A549 (cell line): ENCODE measurements at regions not wholly inside any gene's neighbourhood (a gene's known extent, or its start where the extent isn't known, plus 50 kb on each side); places are given as distances from the start of the nearest gene placed in this dataset.

Source experiments
- ATAC-seq, 2 experiments: fragments of 200-7000 bp in 1 of 2; fragments of >200 bp in 1 of 2; cut with Nextera tagmentation in 1 of 2; cut with Tn5 transposase in 1 of 2; 3 replicates each; pipeline versions ENCODE4 v1.8.0 to v1.9.1; 2018 to 2020; ENCODE audit warnings: mild to moderate bottlenecking in 1 of 2, moderate library complexity in 1 of 2
- CTCF ChIA-PET: fragments of 300-600 bp; sonication (Branson Sonifier 250); formaldehyde crosslinking; extraction: SDS; loops from one replicate; lab custom pipeline; 2021; ENCODE audit warnings: antibody characterized with exemption, inconsistent platforms; lab: Yijun Ruan, JAX
- POLR2A ChIA-PET: fragments of 350-600 bp; formaldehyde crosslinking; extraction: SDS; loops from one replicate; lab custom pipeline; 2021; ENCODE audit warnings: antibody characterized with exemption, inconsistent platforms; lab: Yijun Ruan, JAX
- DNase-seq, 2 experiments: peaks; one replicate each; pipeline versions ENCODE4 v3.0.0 to v3.0.0-alpha.2; 2011 to 2016; ENCODE audit warnings: low read depth in 1 of 2, low spot score in 1 of 2
- FAIRE-seq: peaks from 2 replicates; lab custom pipeline; 2011; peaks lifted over from hg19 to GRCh38; lab: Jason Lieb, UNC
- H3K27ac ChIP-seq, 2 experiments: fragments of >200 bp; sonication (Bioruptor Twin); formaldehyde crosslinking; 3 replicates each; pipeline ENCODE4 v1.5.1; 2016 to 2017
- H3K4me1 ChIP-seq: fragments of >200 bp; sonication (Bioruptor Twin); formaldehyde crosslinking; 3 replicates; pipeline ENCODE4 v1.6.1; 2016
- H3K4me2 ChIP-seq: fragments of >200 bp; sonication (Bioruptor Twin); formaldehyde crosslinking; 3 replicates; pipeline ENCODE4 v1.6.1; 2016
- H3K4me3 ChIP-seq: fragments of >200 bp; sonication (Bioruptor Twin); formaldehyde crosslinking; 3 replicates; pipeline ENCODE4 v1.5.1; 2016
- H3K9me3 ChIP-seq: fragments of >200 bp; sonication (Bioruptor Twin); formaldehyde crosslinking; 3 replicates; pipeline ENCODE4 v1.6.1; 2016
- BCL3 ChIP-seq: fragments of >200 bp; sonication (Bioruptor Twin); formaldehyde crosslinking; IDR thresholded peaks from 3 replicates; pipeline ENCODE4 v1.6.1; 2016
- BHLHE40 ChIP-seq: IDR thresholded peaks from 2 replicates; pipeline ENCODE4 v1.6.1; 2012; ENCODE audit warnings: low read depth, low read length, inconsistent platforms
- CEBPB ChIP-seq, 2 experiments: fragments of >200 bp in 1 of 2; sonication (Bioruptor Twin) in 1 of 2; formaldehyde crosslinking in 1 of 2; IDR thresholded peaks; 2 replicates each; pipeline ENCODE4 v1.6.1; 2012 to 2016
- CHD2 ChIP-seq: fragments of 150-350 bp; IDR thresholded peaks from 2 replicates; pipeline ENCODE4 v1.6.1; 2014; ENCODE audit warnings: low read length; ENCODE audit not compliant: partially characterized antibody
- EHF ChIP-seq: fragments of 250-450 bp; sonication (Bioruptor Pico); IDR thresholded peaks from 2 replicates; pipeline ENCODE4 v1.5.0; 2020; ENCODE audit warnings: mild to moderate bottlenecking
- ESRRA ChIP-seq: fragments of 150-350 bp; IDR thresholded peaks from 2 replicates; pipeline ENCODE4 v1.6.1; 2014; ENCODE audit warnings: mild to moderate bottlenecking, low read length, borderline replicate concordance
- FOSB ChIP-seq: fragments of 250-450 bp; sonication (Bioruptor Pico); IDR thresholded peaks from 2 replicates; pipeline ENCODE4 v1.5.0; 2020; ENCODE audit warnings: mild to moderate bottlenecking, moderate library complexity
- GATA3 ChIP-seq: IDR thresholded peaks from 2 replicates; pipeline ENCODE4 v1.6.1; 2012; ENCODE audit warnings: borderline replicate concordance
- HOXA7 ChIP-seq: fragments of 250-450 bp; sonication (Bioruptor Pico); IDR thresholded peaks from 2 replicates; pipeline ENCODE4 v1.5.0; 2020; ENCODE audit warnings: mild to moderate bottlenecking, moderate library complexity
- JUN ChIP-seq, 2 experiments: fragments of >200 bp; sonication (Bioruptor Twin); formaldehyde crosslinking; IDR thresholded peaks; 2 replicates in 1 of 2; 3 replicates in 1 of 2; pipeline ENCODE4 v1.6.1; 2016 to 2017
- KDM1A ChIP-seq: fragments of 200-600 bp; sonication (generic); IDR thresholded peaks from 2 replicates; pipeline ENCODE4 v1.6.1; 2016; ENCODE audit warnings: low read depth, mild to moderate bottlenecking
- KDM5A ChIP-seq: fragments of 200-600 bp; sonication (generic); IDR thresholded peaks from 2 replicates; pipeline ENCODE4 v1.6.1; 2016; ENCODE audit warnings: antibody characterized with exemption, mild to moderate bottlenecking
- PHF8 ChIP-seq: fragments of 200-600 bp; sonication (generic); IDR thresholded peaks from 2 replicates; pipeline ENCODE4 v1.6.1; 2016; ENCODE audit warnings: low read depth, mild to moderate bottlenecking, antibody characterized with exemption, moderate library complexity, borderline replicate concordance
- POLR2A ChIP-seq: IDR thresholded peaks from 2 replicates; pipeline ENCODE4 v1.6.1; 2012; ENCODE audit warnings: mild to moderate bottlenecking, low read length
- RAD21 ChIP-seq, 2 experiments: fragments of >200 bp in 1 of 2; sonication (Bioruptor Twin) in 1 of 2; formaldehyde crosslinking in 1 of 2; IDR thresholded peaks in 1 of 2; conservative IDR thresholded peaks in 1 of 2; 2 replicates in 1 of 2; 3 replicates in 1 of 2; pipeline ENCODE4 v1.6.1; 2012 to 2018; ENCODE audit warnings: inconsistent platforms in 1 of 2
- REST ChIP-seq: fragments of 200-600 bp; sonication (generic); IDR thresholded peaks from 2 replicates; pipeline ENCODE4 v1.6.1; 2016; ENCODE audit warnings: antibody characterized with exemption, mild to moderate bottlenecking, moderate library complexity
- RFX5 ChIP-seq: fragments of 450-650 bp; IDR thresholded peaks from 2 replicates; pipeline ENCODE4 v1.7.1; 2014; ENCODE audit warnings: antibody characterized with exemption, mild to moderate bottlenecking, moderate library complexity
- SMC3 ChIP-seq: fragments of >200 bp; sonication (Bioruptor Twin); formaldehyde crosslinking; IDR thresholded peaks from 3 replicates; pipeline ENCODE4 v1.6.1; 2018; ENCODE audit warnings: inconsistent platforms
- WGBS: methylation state at CpG from one replicate; pipeline ENCODE4 v1.1.6; 2017; ENCODE audit errors: missing lambda C conversion rate; 5-methylcytosine and 5-hydroxymethylcytosine counted together
- TF ChIP-seq, protein P1 (sequence below): fragments of >200 bp; sonication (Bioruptor Twin); formaldehyde crosslinking; IDR thresholded peaks from 3 replicates; pipeline ENCODE4 v1.5.1; 2016
- TF ChIP-seq, protein P2 (sequence below): fragments of 450-650 bp; IDR thresholded peaks from 2 replicates; pipeline ENCODE4 v1.6.1; 2014; ENCODE audit warnings: antibody characterized with exemption
- TF ChIP-seq, protein P3 (sequence below): IDR thresholded peaks from 2 replicates; pipeline ENCODE4 v1.6.1; 2012

GRCh38 chr18:77482190-77483085 is 232.8 kb downstream of the GALR1 start (continued):
- TF ChIP-seq BCL3, result no peak
- TF ChIP-seq SMC3, result no peak

GRCh38 chr18:77486985-77487384 is 237.3 kb downstream of the GALR1 start:
- no peak for TF ChIP-seq GATA3
- no peak for TF ChIP-seq BHLHE40
- TF ChIP-seq KDM5A, result no peak
- TF ChIP-seq PHF8, result no peak
- TF ChIP-seq CEBPB (IDR thresholded peaks at IDR 0.05), result no peak
- TF ChIP-seq, protein P1, sequence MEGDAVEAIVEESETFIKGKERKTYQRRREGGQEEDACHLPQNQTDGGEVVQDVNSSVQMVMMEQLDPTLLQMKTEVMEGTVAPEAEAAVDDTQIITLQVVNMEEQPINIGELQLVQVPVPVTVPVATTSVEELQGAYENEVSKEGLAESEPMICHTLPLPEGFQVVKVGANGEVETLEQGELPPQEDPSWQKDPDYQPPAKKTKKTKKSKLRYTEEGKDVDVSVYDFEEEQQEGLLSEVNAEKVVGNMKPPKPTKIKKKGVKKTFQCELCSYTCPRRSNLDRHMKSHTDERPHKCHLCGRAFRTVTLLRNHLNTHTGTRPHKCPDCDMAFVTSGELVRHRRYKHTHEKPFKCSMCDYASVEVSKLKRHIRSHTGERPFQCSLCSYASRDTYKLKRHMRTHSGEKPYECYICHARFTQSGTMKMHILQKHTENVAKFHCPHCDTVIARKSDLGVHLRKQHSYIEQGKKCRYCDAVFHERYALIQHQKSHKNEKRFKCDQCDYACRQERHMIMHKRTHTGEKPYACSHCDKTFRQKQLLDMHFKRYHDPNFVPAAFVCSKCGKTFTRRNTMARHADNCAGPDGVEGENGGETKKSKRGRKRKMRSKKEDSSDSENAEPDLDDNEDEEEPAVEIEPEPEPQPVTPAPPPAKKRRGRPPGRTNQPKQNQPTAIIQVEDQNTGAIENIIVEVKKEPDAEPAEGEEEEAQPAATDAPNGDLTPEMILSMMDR, result no peak
- TF ChIP-seq KDM1A, result no peak
- no peak for TF ChIP-seq SMC3
- TF ChIP-seq CHD2, result no peak
- TF ChIP-seq, protein P2, sequence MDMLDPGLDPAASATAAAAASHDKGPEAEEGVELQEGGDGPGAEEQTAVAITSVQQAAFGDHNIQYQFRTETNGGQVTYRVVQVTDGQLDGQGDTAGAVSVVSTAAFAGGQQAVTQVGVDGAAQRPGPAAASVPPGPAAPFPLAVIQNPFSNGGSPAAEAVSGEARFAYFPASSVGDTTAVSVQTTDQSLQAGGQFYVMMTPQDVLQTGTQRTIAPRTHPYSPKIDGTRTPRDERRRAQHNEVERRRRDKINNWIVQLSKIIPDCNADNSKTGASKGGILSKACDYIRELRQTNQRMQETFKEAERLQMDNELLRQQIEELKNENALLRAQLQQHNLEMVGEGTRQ, result no peak
- no peak for TF ChIP-seq HOXA7
- no peak for TF ChIP-seq JUN (IDR thresholded peaks at IDR 0.05)
- no peak for TF ChIP-seq RAD21 (conservative IDR thresholded peaks at IDR 0.05 in 1 of 2, IDR thresholded peaks at IDR 0.05 in 1 of 2)
- TF ChIP-seq ESRRA, result no peak
- TF ChIP-seq FOSB (CRISPR knock-in tag), result no peak
- Histone ChIP-seq H3K27ac (no peak overlapping the region), H3K4me3 (no peak overlapping the region), H3K4me2 (no peak overlapping the region), H3K9me3 (no peaks in the 10 kb centered on the region), H3K4me1 (no peaks in the 10 kb centered on the region)
- WGBS, result 7% methylated on average over 3 of the region's 3 CpGs
- CTCF ChIA-PET, result no interaction called here
- DNase-seq (no peak), FAIRE-seq (no peak), ATAC-seq (no peak)
- POLR2A ChIA-PET, result no interaction called here

DNA sequence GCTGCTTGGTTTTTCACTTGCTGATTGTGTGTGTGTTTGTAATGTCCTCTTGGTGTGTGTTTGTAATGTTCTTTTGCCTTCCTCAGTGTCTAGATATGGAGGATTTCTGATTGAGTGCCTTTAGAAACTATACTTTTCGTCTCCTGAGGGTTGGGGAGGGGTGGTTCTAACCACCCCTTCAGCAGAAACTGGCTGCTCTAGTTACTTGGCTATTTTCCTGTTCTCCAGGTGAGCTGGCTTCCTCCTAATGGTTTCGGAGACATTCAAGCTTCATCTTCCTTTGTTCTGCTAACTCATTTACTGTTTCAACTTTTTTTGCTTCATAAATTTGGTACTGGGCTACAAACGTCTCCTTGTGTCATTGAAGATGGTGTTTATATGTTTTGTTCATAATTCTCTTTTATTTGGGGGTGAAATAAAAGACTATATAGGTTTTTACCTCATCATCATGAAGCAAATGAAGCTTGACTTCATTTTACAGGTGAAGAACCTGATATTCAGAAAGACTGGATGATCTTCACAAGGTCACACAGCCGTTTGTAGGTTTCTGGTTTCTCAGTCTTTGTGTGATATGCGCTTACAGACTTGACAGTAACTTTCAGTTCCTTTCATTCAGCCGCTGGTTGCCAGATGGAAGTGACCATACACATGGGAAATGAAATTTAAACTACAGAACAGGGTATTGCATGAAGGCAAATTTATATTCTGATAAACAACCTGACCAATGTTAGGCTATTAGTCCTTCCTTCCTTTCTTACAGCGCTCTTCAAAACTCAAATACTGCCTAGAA is 238.5 kb downstream of the GALR1 start:
- no peaks in the 10 kb centered on the region for H3K9me3 ChIP-seq
- POLR2A ChIA-PET, result no interaction called here
- TF ChIP-seq EHF (CRISPR knock-in tag), result no peak
- no peak for TF ChIP-seq POLR2A
- TF ChIP-seq RFX5, result no peak
- TF ChIP-seq, protein P2, result no peak
- TF ChIP-seq REST, result no peak
- TF ChIP-seq, protein P3, sequence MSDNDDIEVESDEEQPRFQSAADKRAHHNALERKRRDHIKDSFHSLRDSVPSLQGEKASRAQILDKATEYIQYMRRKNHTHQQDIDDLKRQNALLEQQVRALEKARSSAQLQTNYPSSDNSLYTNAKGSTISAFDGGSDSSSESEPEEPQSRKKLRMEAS, result no peak
- H3K4me3 ChIP-seq, result no peak overlapping the region
- no peak overlapping the region for H3K4me2 ChIP-seq
- CTCF ChIA-PET, result no interaction called here
- FAIRE-seq (no peak), DNase-seq (no peak), ATAC-seq (no peak)
- H3K27ac ChIP-seq, result no peak overlapping the region
- no peaks in the 10 kb centered on the region for H3K4me1 ChIP-seq
- WGBS, result 5% methylated on average over 7 of the region's 7 CpGs
